Panc1 (cell line): ENCODE measurements at regions not wholly inside any gene's neighbourhood (a gene's known extent, or its start where the extent isn't known, plus 50 kb on each side); places are given as distances from the start of the nearest gene placed in this dataset.

Experiments
- POLR2AphosphoS5 ChIP-seq: IDR thresholded peaks from 2 replicates; pipeline ENCODE4 v1.6.1; 2012; ENCODE audit warnings: mild to moderate bottlenecking, low read depth, low read length, moderate library complexity
- TCF7L2 ChIP-seq: IDR thresholded peaks from 2 replicates; pipeline ENCODE4 v1.6.1; 2011; ENCODE audit warnings: mild to moderate bottlenecking, low read depth, low read length, inconsistent platforms
- TF ChIP-seq, protein P1 (sequence below): fragments of 450-650 bp; IDR thresholded peaks from 2 replicates; pipeline ENCODE4 v1.5.1; 2017; ENCODE audit warnings: mild to moderate bottlenecking
- TF ChIP-seq, protein P2 (sequence below), 2 experiments: IDR thresholded peaks; 2 replicates each; pipeline ENCODE4 v1.6.1; 2011 to 2012; ENCODE audit warnings: low read depth in 2 of 2, control low read depth in 1 of 2, low read length in 1 of 2, mild to moderate bottlenecking in 1 of 2, moderate library complexity in 1 of 2; ENCODE audit not compliant: insufficient read depth in 1 of 2

DNA sequence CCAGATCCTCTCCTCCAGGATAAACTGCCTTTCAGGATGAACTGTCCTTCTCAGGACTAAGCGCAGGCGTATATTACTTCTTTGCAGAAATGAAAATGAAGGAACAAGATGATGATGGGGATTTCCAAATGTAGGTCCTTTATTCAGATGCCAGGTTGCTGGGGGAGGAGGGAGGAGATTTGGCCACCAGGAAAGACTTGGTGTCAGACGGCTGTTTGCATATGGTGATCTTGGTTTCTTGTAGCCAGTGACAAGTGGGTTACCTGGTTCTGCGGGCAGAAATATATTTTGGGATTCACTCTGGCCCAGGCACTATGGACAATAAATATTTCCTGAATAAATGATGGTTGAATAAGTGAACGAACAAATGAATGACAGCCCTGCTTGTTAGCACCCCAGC, 243.4 kb downstream of the MIAT start:
- TF ChIP-seq TCF7L2 (no peak), POLR2AphosphoS5 (no peak)
- TF ChIP-seq, protein P1, sequence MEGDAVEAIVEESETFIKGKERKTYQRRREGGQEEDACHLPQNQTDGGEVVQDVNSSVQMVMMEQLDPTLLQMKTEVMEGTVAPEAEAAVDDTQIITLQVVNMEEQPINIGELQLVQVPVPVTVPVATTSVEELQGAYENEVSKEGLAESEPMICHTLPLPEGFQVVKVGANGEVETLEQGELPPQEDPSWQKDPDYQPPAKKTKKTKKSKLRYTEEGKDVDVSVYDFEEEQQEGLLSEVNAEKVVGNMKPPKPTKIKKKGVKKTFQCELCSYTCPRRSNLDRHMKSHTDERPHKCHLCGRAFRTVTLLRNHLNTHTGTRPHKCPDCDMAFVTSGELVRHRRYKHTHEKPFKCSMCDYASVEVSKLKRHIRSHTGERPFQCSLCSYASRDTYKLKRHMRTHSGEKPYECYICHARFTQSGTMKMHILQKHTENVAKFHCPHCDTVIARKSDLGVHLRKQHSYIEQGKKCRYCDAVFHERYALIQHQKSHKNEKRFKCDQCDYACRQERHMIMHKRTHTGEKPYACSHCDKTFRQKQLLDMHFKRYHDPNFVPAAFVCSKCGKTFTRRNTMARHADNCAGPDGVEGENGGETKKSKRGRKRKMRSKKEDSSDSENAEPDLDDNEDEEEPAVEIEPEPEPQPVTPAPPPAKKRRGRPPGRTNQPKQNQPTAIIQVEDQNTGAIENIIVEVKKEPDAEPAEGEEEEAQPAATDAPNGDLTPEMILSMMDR, result no peak
- TF ChIP-seq, protein P2, sequence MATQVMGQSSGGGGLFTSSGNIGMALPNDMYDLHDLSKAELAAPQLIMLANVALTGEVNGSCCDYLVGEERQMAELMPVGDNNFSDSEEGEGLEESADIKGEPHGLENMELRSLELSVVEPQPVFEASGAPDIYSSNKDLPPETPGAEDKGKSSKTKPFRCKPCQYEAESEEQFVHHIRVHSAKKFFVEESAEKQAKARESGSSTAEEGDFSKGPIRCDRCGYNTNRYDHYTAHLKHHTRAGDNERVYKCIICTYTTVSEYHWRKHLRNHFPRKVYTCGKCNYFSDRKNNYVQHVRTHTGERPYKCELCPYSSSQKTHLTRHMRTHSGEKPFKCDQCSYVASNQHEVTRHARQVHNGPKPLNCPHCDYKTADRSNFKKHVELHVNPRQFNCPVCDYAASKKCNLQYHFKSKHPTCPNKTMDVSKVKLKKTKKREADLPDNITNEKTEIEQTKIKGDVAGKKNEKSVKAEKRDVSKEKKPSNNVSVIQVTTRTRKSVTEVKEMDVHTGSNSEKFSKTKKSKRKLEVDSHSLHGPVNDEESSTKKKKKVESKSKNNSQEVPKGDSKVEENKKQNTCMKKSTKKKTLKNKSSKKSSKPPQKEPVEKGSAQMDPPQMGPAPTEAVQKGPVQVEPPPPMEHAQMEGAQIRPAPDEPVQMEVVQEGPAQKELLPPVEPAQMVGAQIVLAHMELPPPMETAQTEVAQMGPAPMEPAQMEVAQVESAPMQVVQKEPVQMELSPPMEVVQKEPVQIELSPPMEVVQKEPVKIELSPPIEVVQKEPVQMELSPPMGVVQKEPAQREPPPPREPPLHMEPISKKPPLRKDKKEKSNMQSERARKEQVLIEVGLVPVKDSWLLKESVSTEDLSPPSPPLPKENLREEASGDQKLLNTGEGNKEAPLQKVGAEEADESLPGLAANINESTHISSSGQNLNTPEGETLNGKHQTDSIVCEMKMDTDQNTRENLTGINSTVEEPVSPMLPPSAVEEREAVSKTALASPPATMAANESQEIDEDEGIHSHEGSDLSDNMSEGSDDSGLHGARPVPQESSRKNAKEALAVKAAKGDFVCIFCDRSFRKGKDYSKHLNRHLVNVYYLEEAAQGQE (IDR thresholded peaks at IDR 0.05; ENCODE audit: insufficient read depth in 1 of 2, low read depth in 2 of 2, low read length in 1 of 2), result no peak
